HCT116 (cell line): ENCODE measurements at regions not wholly inside any gene's neighbourhood (a gene's known extent, or its start where the extent isn't known, plus 50 kb on each side); places are given as distances from the start of the nearest gene placed in this dataset.

Experiments
- ATAC-seq: fragments of 200-7000 bp; cut with Tn5 transposase; 2 replicates; pipeline ENCODE4 v1.9.1; 2020; ENCODE audit warnings: mild to moderate bottlenecking, moderate library complexity
- BruUV-seq: library from RNA; stranded (reverse); fragments of 400-500 nt; replicated peaks from 2 replicates; lab custom pipeline; 2021; lab: Mats Ljungman, UMichigan
- CTCF ChIA-PET: fragments of 300-600 bp; sonication (Branson Sonifier 250); formaldehyde crosslinking; loops from one replicate; lab custom pipeline; 2021; ENCODE audit warnings: antibody characterized with exemption; lab: Charles Lee
- POLR2A ChIA-PET: fragments of 300-600, 350-600 bp; sonication (Branson Sonifier 250); formaldehyde crosslinking; loops from one replicate; lab custom pipeline; 2021; ENCODE audit warnings: antibody characterized with exemption; lab: Charles Lee
- RAD21 ChIA-PET, 2 experiments: fragments of 300-600 bp; sonication (Branson Sonifier 250); formaldehyde crosslinking; loops; one replicate each; lab custom pipeline; 2023; ENCODE audit warnings: low total read pairs in 2 of 2; ENCODE audit not compliant: uncharacterized antibody in 2 of 2, unreplicated experiment in 2 of 2, low non-redundant PET in 1 of 2; lab: Charles Lee
- DNase-seq: peaks from one replicate; pipeline ENCODE4 v3.0.0-alpha.2; 2010; ENCODE audit warnings: low read depth, low spot score
- H2AFZ ChIP-seq: fragments of 200-600 bp; shearing (Covaris generic), sonication (generic); 2 replicates; pipeline ENCODE4 v1.6.1; 2017; ENCODE audit warnings: low read depth, mixed run types, mixed read lengths, antibody characterized with exemption, low read length; ENCODE audit not compliant: poor library complexity, severe bottlenecking
- H3K27ac ChIP-seq: 2 replicates; pipeline ENCODE4 v1.5.1; 2012; ENCODE audit warnings: low read depth, low read length
- H3K27me3 ChIP-seq: fragments of 200-600 bp; sonication (generic); 2 replicates; pipeline ENCODE4 v1.6.1; 2016; ENCODE audit warnings: mixed run types, low read length, mixed read lengths; ENCODE audit not compliant: insufficient read depth
- H3K36me3 ChIP-seq, 2 experiments: fragments of 200-500 bp in 1 of 2; fragments of 200-600 bp in 1 of 2; sonication (Bioruptor generic) in 1 of 2; sonication (generic) in 1 of 2; 2 replicates each; pipeline versions ENCODE4 v1.5.1 to v1.6.1; 2014 to 2016; ENCODE audit warnings: low read length in 2 of 2, inconsistent platforms in 1 of 2, mixed read lengths in 1 of 2, mixed run types in 1 of 2; ENCODE audit not compliant: insufficient read depth in 2 of 2, control insufficient read depth in 1 of 2
- H3K4me1 ChIP-seq, 2 experiments: fragments of 200-600 bp in 1 of 2; sonication (generic) in 1 of 2; 2 replicates each; pipeline versions ENCODE4 v1.5.1 to v1.6.1; 2012 to 2017; ENCODE audit warnings: low read length in 2 of 2, inconsistent platforms in 1 of 2, mild to moderate bottlenecking in 1 of 2, mixed read lengths in 1 of 2, mixed run types in 1 of 2, moderate library complexity in 1 of 2; ENCODE audit not compliant: insufficient read depth in 2 of 2, control insufficient read depth in 1 of 2
- H3K4me2 ChIP-seq: fragments of 200-600 bp; sonication (generic); 2 replicates; pipeline ENCODE4 v1.6.1; 2017; ENCODE audit warnings: mixed run types, low read length, mixed read lengths
- H3K4me3 ChIP-seq, 2 experiments: fragments of 200-600 bp in 1 of 2; sonication (generic) in 1 of 2; replicated peaks in 1 of 2; 2 replicates each; pipeline ENCODE4 v1.5.1; 2011 to 2016; ENCODE audit warnings: low read length in 2 of 2, control low read depth in 1 of 2, low read depth in 1 of 2, mild to moderate bottlenecking in 1 of 2, mixed read lengths in 1 of 2, mixed run types in 1 of 2
- H3K79me2 ChIP-seq: fragments of 200-600 bp; sonication (generic); 2 replicates; pipeline ENCODE4 v1.6.1; 2017; ENCODE audit warnings: mild to moderate bottlenecking, mixed run types, low read length, moderate library complexity, mixed read lengths; ENCODE audit not compliant: insufficient read depth
- H3K9ac ChIP-seq: fragments of 200-600 bp; sonication (generic); 2 replicates; pipeline ENCODE4 v1.6.1; 2016; ENCODE audit warnings: low read length, mixed read lengths
- H3K9me2 ChIP-seq: fragments of 200-600 bp; sonication (generic), shearing (Covaris generic); 2 replicates; pipeline ENCODE4 v1.6.1; 2017; ENCODE audit warnings: mixed run types, mild to moderate bottlenecking, moderate library complexity; ENCODE audit not compliant: insufficient read depth
- H3K9me3 ChIP-seq, 2 experiments: fragments of 200-500 bp in 1 of 2; fragments of 200-600 bp in 1 of 2; sonication (Bioruptor generic) in 1 of 2; sonication (generic) in 1 of 2; 2 replicates each; pipeline ENCODE4 v1.6.1; 2014 to 2017; ENCODE audit warnings: low read length in 2 of 2, mixed read lengths in 2 of 2, inconsistent platforms in 1 of 2, low read depth in 1 of 2, mild to moderate bottlenecking in 1 of 2, mixed run types in 1 of 2, moderate library complexity in 1 of 2; ENCODE audit not compliant: control insufficient read depth in 1 of 2, insufficient read depth in 1 of 2
- H4K20me1 ChIP-seq: fragments of 200-600 bp; sonication (generic), shearing (Covaris generic); 2 replicates; pipeline ENCODE4 v1.6.1; 2017; ENCODE audit warnings: mixed run types, mild to moderate bottlenecking, moderate library complexity; ENCODE audit not compliant: insufficient read depth
- CBX3 ChIP-seq: IDR thresholded peaks from 2 replicates; pipeline ENCODE4 v1.6.1; 2012; ENCODE audit warnings: low read depth
- CEBPB ChIP-seq: IDR thresholded peaks from 2 replicates; pipeline ENCODE4 v1.6.1; 2012; ENCODE audit warnings: low read depth
- EGR1 ChIP-seq: IDR thresholded peaks from 2 replicates; pipeline ENCODE4 v1.6.1; 2012; ENCODE audit warnings: low read depth
- ELF1 ChIP-seq: IDR thresholded peaks from 2 replicates; pipeline ENCODE4 v1.6.1; 2012; ENCODE audit warnings: low read depth, borderline replicate concordance
- EZH2phosphoT487 ChIP-seq: fragments of 200-600 bp; IDR thresholded peaks from 2 replicates; pipeline ENCODE4 v1.6.1; 2018; ENCODE audit warnings: antibody characterized with exemption, borderline replicate concordance
- FOSL1 ChIP-seq: IDR thresholded peaks from 2 replicates; pipeline ENCODE4 v1.6.1; 2012; ENCODE audit warnings: low read depth
- JUND ChIP-seq: IDR thresholded peaks from 2 replicates; pipeline ENCODE4 v1.6.1; 2012
- POLR2A ChIP-seq: IDR thresholded peaks from 2 replicates; pipeline ENCODE4 v1.7.0; 2011; ENCODE audit warnings: borderline replicate concordance; ENCODE audit not compliant: insufficient read depth, insufficient read length; ENCODE audit errors: extremely low read depth
- POLR2AphosphoS5 ChIP-seq: IDR thresholded peaks from 2 replicates; pipeline ENCODE4 v1.6.1; 2011; ENCODE audit warnings: mild to moderate bottlenecking, low read depth, low read length, moderate library complexity
- RAD21 ChIP-seq: IDR thresholded peaks from 2 replicates; pipeline ENCODE4 v1.6.1; 2012; ENCODE audit warnings: low read depth, mild to moderate bottlenecking
- SIN3A ChIP-seq: IDR thresholded peaks from 2 replicates; pipeline ENCODE4 v1.6.1; 2012; ENCODE audit warnings: low read depth
- SP1 ChIP-seq: IDR thresholded peaks from 2 replicates; pipeline ENCODE4 v1.6.1; 2012; ENCODE audit warnings: low read depth
- SRF ChIP-seq: IDR thresholded peaks from 2 replicates; pipeline ENCODE4 v1.6.1; 2012; ENCODE audit warnings: low read depth
- TCF7L2 ChIP-seq: IDR thresholded peaks from 2 replicates; pipeline ENCODE4 v1.7.0; 2011; ENCODE audit warnings: borderline replicate concordance, inconsistent platforms; ENCODE audit not compliant: insufficient read depth, insufficient read length; ENCODE audit errors: extremely low read depth
- YY1 ChIP-seq: IDR thresholded peaks from 2 replicates; pipeline ENCODE4 v1.6.1; 2011; ENCODE audit warnings: low read length, low read depth, moderate library complexity, mild to moderate bottlenecking; ENCODE audit not compliant: insufficient replicate concordance; ENCODE audit errors: extremely low read depth
- ZFX ChIP-seq: fragments of 450-650 bp; IDR thresholded peaks from 2 replicates; pipeline ENCODE4 v1.6.1; 2017
- ZNF274 ChIP-seq: fragments of 200-500 bp; sonication (Bioruptor generic); IDR thresholded peaks from 2 replicates; pipeline ENCODE4 v1.6.1; 2014; ENCODE audit warnings: mild to moderate bottlenecking, low read depth, low read length, inconsistent platforms
- intact Hi-C: fragments of 100-400 bp; cut with micrococcal nuclease; formaldehyde crosslinking; loops from 2 replicates; pipeline ENCODE4 v1.10.0; 2022
- TF ChIP-seq, protein P1 (sequence below): IDR thresholded peaks from 2 replicates; pipeline ENCODE4 v1.6.1; 2011; ENCODE audit warnings: mild to moderate bottlenecking, low read length, moderate library complexity; ENCODE audit not compliant: insufficient replicate concordance; ENCODE audit errors: extremely low read depth
- TF ChIP-seq, protein P2 (sequence below): IDR thresholded peaks from 2 replicates; pipeline ENCODE4 v1.6.1; 2012; ENCODE audit warnings: low read depth
- TF ChIP-seq, protein P3 (sequence below): IDR thresholded peaks from 2 replicates; pipeline ENCODE4 v1.6.1; 2012

DNA sequence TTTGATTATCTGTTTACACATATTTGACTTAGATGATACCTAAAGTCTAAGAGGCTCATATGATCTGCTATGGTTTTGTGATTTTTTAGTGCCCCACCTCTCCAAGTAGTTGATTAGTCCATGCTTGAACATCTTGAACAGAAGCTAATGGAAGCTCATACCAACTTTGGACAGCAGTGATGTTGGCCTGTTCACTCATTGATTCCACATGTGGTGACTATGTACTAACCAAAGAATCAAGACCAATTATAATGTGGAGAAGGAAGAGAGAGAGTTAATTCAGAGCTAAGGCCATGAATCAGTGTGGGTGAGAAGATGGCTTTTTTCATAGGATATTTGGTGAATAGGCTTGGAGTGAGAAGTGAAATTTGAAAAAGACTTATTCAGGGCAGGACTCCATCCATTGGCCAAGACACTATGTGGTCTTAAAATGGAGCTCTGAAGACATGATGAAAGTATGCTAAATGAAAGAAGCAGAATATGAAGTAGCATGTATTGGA lies 178.3 kb upstream of the TWIST2 start (continued):
- TF ChIP-seq CBX3 (no peak), TCF7L2 (no peak), EZH2phosphoT487 (no peak), POLR2A (no peak)

DNA sequence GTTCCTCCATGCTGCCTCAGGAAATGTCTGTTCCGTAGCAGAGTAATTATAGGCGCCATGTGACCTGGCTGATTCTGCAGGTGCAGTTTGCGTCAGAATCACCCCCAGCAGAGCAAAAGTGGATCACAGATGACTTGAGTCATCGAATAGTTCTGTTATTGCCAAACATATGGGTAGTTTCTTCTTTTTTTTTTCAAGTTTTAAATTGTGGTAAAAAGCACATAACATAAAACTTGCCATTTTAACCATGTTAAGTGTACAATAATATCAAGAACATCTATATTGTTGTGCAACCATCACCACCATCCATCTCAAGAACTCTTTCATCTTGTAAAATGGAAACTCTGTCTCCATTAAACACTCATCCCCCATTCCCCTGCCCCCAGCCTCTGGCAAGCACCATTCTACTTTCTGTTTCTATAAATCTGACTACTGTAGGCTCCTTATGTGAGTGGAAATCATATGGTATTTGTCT lies 177.7 kb upstream of the TWIST2 start:
- POLR2A ChIA-PET: no interaction called here
- CTCF ChIA-PET: no interaction called here
- RAD21 ChIA-PET: no interaction called here
- Histone ChIP-seq H3K36me3 (no peaks in the 10 kb centered on the region), H3K9me3 (no peaks in the 10 kb centered on the region), H3K4me1 (no peaks in the 10 kb centered on the region), H3K9me2 (no peaks in the 10 kb centered on the region), H3K4me2 (no peak overlapping the region), H3K27me3 (no peaks in the 10 kb centered on the region), H3K4me3 (no peak overlapping the region), H3K79me2 (no peaks in the 10 kb centered on the region), H4K20me1 (no peaks in the 10 kb centered on the region), H3K27ac (no peak overlapping the region), H3K9ac (no peak overlapping the region), H2AFZ (no peak overlapping the region)
- DNase-seq (no peak), ATAC-seq (no peak)
- TF ChIP-seq SRF (no peak), ZFX (no peak), RAD21 (no peak), POLR2A (no peak), EGR1 (no peak), EZH2phosphoT487 (no peak), TCF7L2 (no peak), SIN3A (no peak), JUND (no peak), YY1 (no peak), FOSL1 (no peak), POLR2AphosphoS5 (no peak), SP1 (no peak), ZNF274 (no peak), CEBPB (no peak), ELF1 (no peak)
- TF ChIP-seq, protein P1, sequence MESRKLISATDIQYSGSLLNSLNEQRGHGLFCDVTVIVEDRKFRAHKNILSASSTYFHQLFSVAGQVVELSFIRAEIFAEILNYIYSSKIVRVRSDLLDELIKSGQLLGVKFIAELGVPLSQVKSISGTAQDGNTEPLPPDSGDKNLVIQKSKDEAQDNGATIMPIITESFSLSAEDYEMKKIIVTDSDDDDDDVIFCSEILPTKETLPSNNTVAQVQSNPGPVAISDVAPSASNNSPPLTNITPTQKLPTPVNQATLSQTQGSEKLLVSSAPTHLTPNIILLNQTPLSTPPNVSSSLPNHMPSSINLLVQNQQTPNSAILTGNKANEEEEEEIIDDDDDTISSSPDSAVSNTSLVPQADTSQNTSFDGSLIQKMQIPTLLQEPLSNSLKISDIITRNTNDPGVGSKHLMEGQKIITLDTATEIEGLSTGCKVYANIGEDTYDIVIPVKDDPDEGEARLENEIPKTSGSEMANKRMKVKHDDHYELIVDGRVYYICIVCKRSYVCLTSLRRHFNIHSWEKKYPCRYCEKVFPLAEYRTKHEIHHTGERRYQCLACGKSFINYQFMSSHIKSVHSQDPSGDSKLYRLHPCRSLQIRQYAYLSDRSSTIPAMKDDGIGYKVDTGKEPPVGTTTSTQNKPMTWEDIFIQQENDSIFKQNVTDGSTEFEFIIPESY: no peak
- TF ChIP-seq, protein P2, sequence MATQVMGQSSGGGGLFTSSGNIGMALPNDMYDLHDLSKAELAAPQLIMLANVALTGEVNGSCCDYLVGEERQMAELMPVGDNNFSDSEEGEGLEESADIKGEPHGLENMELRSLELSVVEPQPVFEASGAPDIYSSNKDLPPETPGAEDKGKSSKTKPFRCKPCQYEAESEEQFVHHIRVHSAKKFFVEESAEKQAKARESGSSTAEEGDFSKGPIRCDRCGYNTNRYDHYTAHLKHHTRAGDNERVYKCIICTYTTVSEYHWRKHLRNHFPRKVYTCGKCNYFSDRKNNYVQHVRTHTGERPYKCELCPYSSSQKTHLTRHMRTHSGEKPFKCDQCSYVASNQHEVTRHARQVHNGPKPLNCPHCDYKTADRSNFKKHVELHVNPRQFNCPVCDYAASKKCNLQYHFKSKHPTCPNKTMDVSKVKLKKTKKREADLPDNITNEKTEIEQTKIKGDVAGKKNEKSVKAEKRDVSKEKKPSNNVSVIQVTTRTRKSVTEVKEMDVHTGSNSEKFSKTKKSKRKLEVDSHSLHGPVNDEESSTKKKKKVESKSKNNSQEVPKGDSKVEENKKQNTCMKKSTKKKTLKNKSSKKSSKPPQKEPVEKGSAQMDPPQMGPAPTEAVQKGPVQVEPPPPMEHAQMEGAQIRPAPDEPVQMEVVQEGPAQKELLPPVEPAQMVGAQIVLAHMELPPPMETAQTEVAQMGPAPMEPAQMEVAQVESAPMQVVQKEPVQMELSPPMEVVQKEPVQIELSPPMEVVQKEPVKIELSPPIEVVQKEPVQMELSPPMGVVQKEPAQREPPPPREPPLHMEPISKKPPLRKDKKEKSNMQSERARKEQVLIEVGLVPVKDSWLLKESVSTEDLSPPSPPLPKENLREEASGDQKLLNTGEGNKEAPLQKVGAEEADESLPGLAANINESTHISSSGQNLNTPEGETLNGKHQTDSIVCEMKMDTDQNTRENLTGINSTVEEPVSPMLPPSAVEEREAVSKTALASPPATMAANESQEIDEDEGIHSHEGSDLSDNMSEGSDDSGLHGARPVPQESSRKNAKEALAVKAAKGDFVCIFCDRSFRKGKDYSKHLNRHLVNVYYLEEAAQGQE: no peak
- TF ChIP-seq, protein P3, sequence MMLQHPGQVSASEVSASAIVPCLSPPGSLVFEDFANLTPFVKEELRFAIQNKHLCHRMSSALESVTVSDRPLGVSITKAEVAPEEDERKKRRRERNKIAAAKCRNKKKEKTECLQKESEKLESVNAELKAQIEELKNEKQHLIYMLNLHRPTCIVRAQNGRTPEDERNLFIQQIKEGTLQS: no peak
- intact Hi-C loops: no loop called here
- BruUV-seq: no TSS peak
